Brain microvascular endothelial cell (primary cell): ENCODE measurements at regions not wholly inside any gene's neighbourhood (a gene's known extent, or its start where the extent isn't known, plus 50 kb on each side); places are given as distances from the start of the nearest gene placed in this dataset.
"Not testable (repeated sequence)": the region's sequence is repeated elsewhere in the genome, so short reads cannot be mapped to it uniquely, and the experiment has no call there.

ENCODE experiments used
- DNase-seq: peaks from one replicate; pipeline ENCODE4 v3.0.0-alpha.2; 2020
- H3K27ac ChIP-seq: fragments of 250-450 bp; sonication (Bioruptor Pico); 2 replicates; pipeline ENCODE4 v1.5.1; 2020; ENCODE audit warnings: mild to moderate bottlenecking, moderate library complexity
- H3K27me3 ChIP-seq: fragments of 250-450 bp; sonication (Bioruptor Pico); replicated peaks from 2 replicates; pipeline ENCODE4 v1.5.1; 2020; ENCODE audit warnings: mild to moderate bottlenecking
- H3K36me3 ChIP-seq: fragments of 250-450 bp; sonication (Bioruptor Pico); replicated peaks from 2 replicates; pipeline ENCODE4 v1.5.1; 2020; ENCODE audit warnings: mild to moderate bottlenecking
- H3K4me3 ChIP-seq: 2 replicates; pipeline ENCODE4 v1.5.1; 2011; ENCODE audit warnings: low read depth, mild to moderate bottlenecking, control low read depth, low read length, moderate library complexity
- CTCF ChIP-seq: IDR thresholded peaks from 2 replicates; pipeline ENCODE4 v1.5.1; 2011; ENCODE audit warnings: low read depth, mild to moderate bottlenecking, moderate library complexity, low read length, control low read depth, inconsistent platforms; ENCODE audit errors: missing control alignments
- in situ Hi-C: cut with HindIII; loops from 2 replicates; pipeline ENCODE4 v1.10.0; 2017; ENCODE audit warnings: low sequenced_read_pairs, low pct_ligation_motif_present

DNA sequence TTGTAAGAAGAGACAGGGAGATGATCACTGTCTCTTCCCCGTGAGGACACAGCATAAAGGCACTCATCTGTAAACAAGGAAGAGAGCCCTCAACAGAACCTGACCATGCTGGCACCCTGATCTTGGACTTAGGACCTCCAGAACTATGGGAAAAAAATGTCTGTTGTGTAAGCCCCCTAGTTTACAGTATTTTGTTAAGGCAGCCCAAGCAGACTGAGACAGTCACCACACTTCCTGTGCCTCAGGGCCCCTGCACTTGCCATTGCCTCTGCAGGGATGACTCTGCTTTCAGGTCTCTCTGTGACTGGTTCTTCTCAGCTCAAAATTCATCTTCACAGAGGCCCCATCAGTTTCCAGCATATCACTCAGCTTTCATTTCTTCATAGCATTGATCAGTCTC, 372.1 kb downstream of the TLE1 start:
- no peak for DNase-seq
- no peaks in the 10 kb centered on the region for H3K27me3 ChIP-seq
- H3K36me3 ChIP-seq, result no peaks in the 10 kb centered on the region
- H3K4me3 ChIP-seq, result no peak overlapping the region
- H3K27ac ChIP-seq, result no peak overlapping the region
- no peak for TF ChIP-seq CTCF
- in situ Hi-C loops, result no loop called here

DNA sequence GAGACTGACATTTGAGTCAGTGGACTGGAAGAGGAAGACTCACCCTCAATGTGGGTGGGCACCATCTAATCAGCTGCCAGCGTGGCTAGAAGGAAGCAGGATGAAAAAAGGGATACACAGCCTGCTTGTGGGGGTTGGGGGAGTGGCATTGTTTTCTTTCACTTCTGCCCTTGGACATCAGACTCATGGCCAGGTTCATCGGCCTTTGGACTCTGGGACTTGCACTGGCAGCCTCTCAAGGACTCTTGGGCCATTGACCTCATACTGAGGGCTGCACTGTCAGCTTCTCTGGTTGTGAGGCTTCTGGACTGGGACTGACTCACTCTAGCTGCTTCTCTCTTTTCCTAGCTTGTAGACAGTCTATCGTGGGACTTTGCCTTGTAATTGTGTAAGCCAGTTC, 374.9 kb downstream of the TLE1 start:
- Histone ChIP-seq H3K4me3 (no peak overlapping the region), H3K27ac (no peak overlapping the region), H3K27me3 (no peaks in the 10 kb centered on the region), H3K36me3 (no peaks in the 10 kb centered on the region)
- no peak for DNase-seq
- no peak for TF ChIP-seq CTCF
- in situ Hi-C loops, result no loop called here

- no peaks in the 10 kb centered on the region for H3K36me3 ChIP-seq
- no peaks in the 10 kb centered on the region for H3K27me3 ChIP-seq
- H3K4me3 ChIP-seq, result no peak overlapping the region
- in situ Hi-C loops, result no loop called here
- no peak overlapping the region for H3K27ac ChIP-seq
- TF ChIP-seq CTCF, result no peak
- no peak for DNase-seq
These were observed 375.5 kb downstream of the TLE1 start for GRCh38 chr9:81313877-81314276.

DNA sequence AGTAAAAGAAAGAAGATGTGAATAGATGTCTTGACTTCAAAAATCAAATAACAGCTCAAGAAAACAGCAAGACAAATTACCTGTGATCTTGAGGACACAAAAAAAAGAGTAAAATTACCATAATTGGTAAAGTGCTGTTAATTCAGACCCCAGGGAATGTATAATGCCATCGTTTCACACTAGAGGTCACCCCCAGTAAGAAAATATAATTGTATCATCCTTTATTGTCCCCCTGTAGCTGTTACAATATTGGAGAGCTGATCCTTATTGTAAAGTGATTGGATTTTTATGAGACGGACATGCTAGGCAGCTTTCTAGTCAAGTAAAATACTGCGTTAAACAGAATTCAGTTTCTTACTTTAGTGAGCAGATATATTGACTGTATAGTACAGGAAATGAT, 377.0 kb downstream of the TLE1 start:
- in situ Hi-C loops, result no loop called here
- Histone ChIP-seq H3K36me3 (no peaks in the 10 kb centered on the region), H3K27ac (no peak overlapping the region), H3K4me3 (no peak overlapping the region), H3K27me3 (no peaks in the 10 kb centered on the region)
- TF ChIP-seq CTCF, result peak; percentile 7
- DNase-seq, result no peak

GRCh38 chr9:81308404-81308803, 380.9 kb downstream of the TLE1 start:
- no peak overlapping the region for H3K4me3 ChIP-seq
- no peak for DNase-seq
- H3K27me3 ChIP-seq, result no peaks in the 10 kb centered on the region
- no peak for TF ChIP-seq CTCF
- no peaks in the 10 kb centered on the region for H3K36me3 ChIP-seq
- H3K27ac ChIP-seq, result no peak overlapping the region
- in situ Hi-C loops, result no loop called here

- H3K27me3 ChIP-seq, in situ Hi-C loops, DNase-seq, H3K36me3 ChIP-seq, H3K4me3 ChIP-seq, H3K27ac ChIP-seq: not testable (repeated sequence)
These were observed 381.6 kb downstream of the TLE1 start for GRCh38 chr9:81307791-81308190.
